CD4-positive, alpha-beta T cell treated with Interleukin-12 subunit alpha and Interleukin-12 subunit beta, for 1 hour (primary cell): ENCODE measurements at regions not wholly inside any gene's neighbourhood (a gene's known extent, or its start where the extent isn't known, plus 50 kb on each side); places are given as distances from the start of the nearest gene placed in this dataset.

Experiments
- DNase-seq: peaks from one replicate; pipeline ENCODE4 v3.0.0-alpha.2; 2020

- no peak for DNase-seq
These were observed 674.7 kb upstream of the KIF2B start for GRCh38 chr17:53148058-53148457.

- DNase-seq, result no peak
These were observed 679.8 kb upstream of the KIF2B start for GRCh38 chr17:53142890-53143289.

DNA sequence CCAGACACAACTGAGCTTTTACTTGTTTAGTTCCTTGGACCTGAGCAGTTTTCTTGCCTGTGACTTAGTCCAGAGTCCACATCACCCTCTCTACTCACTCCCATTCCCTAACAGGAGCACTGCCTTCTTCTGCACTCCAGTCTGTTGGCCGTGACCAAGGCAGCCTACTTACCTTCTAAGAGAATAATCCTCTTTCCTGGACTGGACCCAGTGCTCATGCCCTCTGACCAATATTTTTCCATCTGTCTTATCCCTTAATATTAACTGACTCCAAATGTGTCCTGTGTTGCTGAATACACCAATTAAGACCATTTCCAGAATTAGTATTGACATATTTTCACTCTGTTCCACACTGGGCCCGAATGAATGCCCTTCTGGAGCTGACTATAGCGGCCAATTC, 681.0 kb upstream of the KIF2B start:
- DNase-seq, result no peak

- no peak for DNase-seq
These were observed 681.4 kb upstream of the KIF2B start for GRCh38 chr17:53141280-53141679.

DNA sequence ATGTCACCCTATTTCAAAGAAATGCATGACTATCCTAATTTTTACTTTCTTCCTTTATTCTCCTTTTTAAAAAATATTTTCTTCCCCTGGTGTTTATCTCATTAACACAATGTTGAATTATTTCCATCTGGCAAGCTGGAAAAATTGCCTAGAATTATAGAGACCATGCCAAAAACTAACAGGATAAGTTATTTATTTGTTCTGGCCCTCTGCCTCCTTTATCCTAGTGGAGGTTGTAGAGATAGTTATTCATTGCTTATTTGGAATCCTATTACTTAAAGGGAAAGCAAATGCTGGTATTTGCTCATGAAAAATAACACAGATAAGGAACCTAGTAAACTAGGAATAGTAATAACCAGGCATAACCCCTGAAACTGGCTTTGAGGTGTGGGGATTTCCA, 684.9 kb upstream of the KIF2B start:
- DNase-seq, result no peak

- no peak for DNase-seq
These were observed 686.8 kb upstream of the KIF2B start for GRCh38 chr17:53135969-53136368.

GRCh38 chr17:53134548-53134947, 688.2 kb upstream of the KIF2B start:
- DNase-seq, result no peak

DNA sequence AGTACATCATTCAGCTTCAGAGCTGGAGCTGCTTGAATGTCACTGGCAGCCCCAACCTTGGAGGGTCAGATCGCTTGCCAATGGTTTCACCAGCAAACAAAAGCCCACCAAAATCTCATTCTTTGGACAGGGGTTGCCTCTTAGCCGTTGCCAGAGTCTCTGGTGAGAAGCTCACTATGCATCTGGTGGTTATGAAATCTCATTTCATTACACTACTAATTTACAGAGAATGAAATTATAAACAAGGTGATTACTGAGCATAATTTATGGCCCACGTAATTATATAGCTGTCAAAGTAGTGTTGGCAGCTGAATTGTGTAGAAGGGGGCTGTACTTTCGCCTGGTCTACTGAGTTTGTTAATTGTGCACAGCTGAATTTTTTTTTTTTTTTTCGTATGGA, 688.9 kb upstream of the KIF2B start:
- no peak for DNase-seq

GRCh38 chr17:53129863-53130262, 692.9 kb upstream of the KIF2B start:
- DNase-seq, result no peak

DNA sequence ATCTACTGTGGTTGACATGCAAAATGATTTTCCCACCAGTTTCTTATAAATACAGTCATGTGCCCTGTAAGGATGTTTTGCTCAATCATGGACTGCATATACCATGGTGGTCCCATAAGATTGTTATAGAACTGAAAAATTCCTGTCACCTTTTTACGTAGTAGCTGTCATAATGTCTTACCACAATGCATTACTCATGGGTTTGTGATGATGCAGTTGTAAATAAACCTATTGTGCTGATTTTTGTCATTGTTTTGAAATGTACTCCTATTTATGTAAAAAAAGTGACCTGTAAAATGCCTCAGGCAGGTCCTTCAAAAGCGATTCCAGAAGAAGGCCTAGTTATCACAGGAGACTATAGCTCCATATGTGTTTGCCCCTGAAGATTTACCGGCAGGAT, 695.4 kb upstream of the KIF2B start:
- DNase-seq, result no peak

- no peak for DNase-seq
These were observed 699.8 kb upstream of the KIF2B start for GRCh38 chr17:53122966-53123365.

DNA sequence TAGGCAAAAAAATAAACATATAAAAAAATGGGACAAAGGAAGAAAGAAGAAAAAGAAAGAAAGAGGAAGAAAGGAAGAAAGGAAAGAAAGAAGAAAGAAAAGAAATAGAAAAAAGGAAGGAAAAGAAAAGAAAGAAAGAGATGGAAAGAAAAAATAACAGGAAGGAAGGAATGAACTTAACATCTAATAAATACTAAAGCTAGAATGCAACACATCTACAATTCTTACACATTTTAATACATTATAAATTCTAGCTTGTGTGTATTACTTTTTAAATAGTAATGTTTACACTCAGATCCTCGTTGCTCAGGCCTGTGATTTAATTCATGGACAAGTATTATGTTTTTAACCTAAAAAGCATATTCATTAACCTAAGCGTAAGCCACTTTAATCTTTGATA, 703.0 kb upstream of the KIF2B start:
- no peak for DNase-seq

DNA sequence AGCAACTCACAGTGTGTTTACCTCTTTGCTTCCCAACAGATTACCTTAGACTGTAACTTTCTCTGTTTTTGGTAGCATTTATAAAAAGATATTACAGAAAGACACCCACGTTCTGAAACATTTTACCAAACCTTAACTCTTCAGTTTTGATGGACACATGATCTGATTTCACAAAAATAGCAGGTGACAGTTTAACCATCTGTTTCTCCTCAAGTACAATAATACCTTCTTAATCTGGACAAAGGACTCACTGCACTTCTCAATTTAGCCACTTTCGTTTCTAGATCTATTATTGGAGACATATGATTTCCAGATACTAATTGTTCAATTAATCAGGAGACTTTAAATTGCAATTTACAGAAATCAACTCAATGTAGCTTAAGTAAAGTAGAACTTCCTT, 703.8 kb upstream of the KIF2B start:
- DNase-seq, result no peak

GRCh38 chr17:53106886-53107285, 715.8 kb upstream of the KIF2B start:
- DNase-seq, result no peak

- DNase-seq, result no peak
These were observed 721.0 kb upstream of the KIF2B start for GRCh38 chr17:53101706-53102105.

GRCh38 chr17:53100126-53100525, 722.6 kb upstream of the KIF2B start:
- DNase-seq, result no peak

GRCh38 chr17:53093391-53093790, 729.3 kb upstream of the KIF2B start:
- DNase-seq, result no peak

- no peak for DNase-seq
These were observed 730.7 kb upstream of the KIF2B start for GRCh38 chr17:53092072-53092471.

GRCh38 chr17:53090770-53091169, 732.0 kb upstream of the KIF2B start:
- no peak for DNase-seq

- DNase-seq, result no peak
These were observed 734.2 kb upstream of the KIF2B start for GRCh38 chr17:53088481-53088880.

- no peak for DNase-seq
These were observed 761.3 kb upstream of the KIF2B start for GRCh38 chr17:53061446-53061845.

DNA sequence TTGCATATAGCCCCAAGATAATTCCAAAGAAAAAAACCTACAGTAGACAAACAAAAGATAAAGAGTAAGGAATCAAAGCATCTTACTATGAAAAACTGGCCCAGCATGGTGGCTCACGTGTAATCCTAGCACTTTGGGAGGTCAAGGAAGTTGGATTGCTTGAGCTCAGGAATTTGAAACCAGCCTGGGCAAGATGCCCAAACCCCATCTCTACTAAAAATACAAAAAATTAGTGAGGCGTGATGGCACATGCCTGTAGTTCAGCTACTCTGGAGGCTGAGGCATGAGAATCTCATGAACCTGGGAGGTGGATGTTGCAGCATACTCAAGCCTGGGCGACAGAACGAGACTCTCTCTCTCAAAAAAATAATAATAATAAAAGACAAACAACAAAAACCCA, 764.7 kb upstream of the KIF2B start:
- DNase-seq, result no peak

- DNase-seq, result no peak
These were observed 775.9 kb upstream of the KIF2B start for GRCh38 chr17:53046781-53047180.

- no peak for DNase-seq
These were observed 782.7 kb upstream of the KIF2B start for GRCh38 chr17:53039981-53040380.

GRCh38 chr17:53033297-53033696, 789.4 kb upstream of the KIF2B start:
- DNase-seq, result no peak

DNA sequence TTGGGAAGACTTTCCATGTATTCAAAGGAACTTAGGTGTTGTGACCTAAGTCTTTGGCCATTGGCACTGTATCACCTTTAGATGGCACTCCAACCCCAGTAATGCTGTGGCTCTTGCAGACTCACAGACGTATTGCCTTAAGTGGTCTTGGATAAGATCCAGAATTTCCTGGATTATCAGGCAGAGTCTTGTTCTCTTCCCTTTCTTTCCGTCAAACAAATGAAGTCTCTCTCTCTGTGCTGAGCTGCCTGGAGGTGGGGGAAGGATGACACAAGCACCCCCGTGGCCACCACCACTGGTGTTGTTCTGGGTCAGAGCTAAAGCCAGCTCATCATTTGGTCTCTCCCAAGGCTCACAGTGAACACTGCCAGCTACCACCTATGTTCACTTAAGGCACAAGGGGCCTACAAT, 789.9 kb upstream of the KIF2B start:
- no peak for DNase-seq
